Thymus (tissue), 11 donors: ENCODE measurements at regions not wholly inside any gene's neighbourhood (a gene's known extent, or its start where the extent isn't known, plus 50 kb on each side); places are given as distances from the start of the nearest gene placed in this dataset.

Experiments
- DNase-seq, 9 donors: peaks; one replicate each; pipeline ENCODE4 v3.0.0-alpha.2; 2013; ENCODE audit warnings: low spot score in 9 of 9, low read depth in 6 of 9, missing footprints in 1 of 9
- H3K27ac ChIP-seq, 2 donors: one replicate each; pipeline ENCODE4 v1.5.1; 2013; ENCODE audit warnings: control low read depth in 1 of 2, low read depth in 1 of 2, low read length in 1 of 2, mild to moderate bottlenecking in 1 of 2, moderate library complexity in 1 of 2
- H3K27me3 ChIP-seq, 2 donors: one replicate each; pipeline ENCODE4 v1.5.1; 2013; ENCODE audit warnings: low read length in 1 of 2; ENCODE audit not compliant: control insufficient read depth in 2 of 2, insufficient read depth in 1 of 2
- H3K36me3 ChIP-seq, 2 donors: one replicate each; pipeline ENCODE4 v1.5.1; 2013; ENCODE audit warnings: low read length in 1 of 2, mild to moderate bottlenecking in 1 of 2, moderate library complexity in 1 of 2; ENCODE audit not compliant: control insufficient read depth in 2 of 2, insufficient read depth in 2 of 2
- H3K4me1 ChIP-seq, 2 donors: one replicate each; pipeline ENCODE4 v1.5.1; 2013; ENCODE audit warnings: low read length in 2 of 2; ENCODE audit not compliant: control insufficient read depth in 2 of 2, insufficient read depth in 2 of 2
- H3K4me3 ChIP-seq, 2 donors: one replicate each; pipeline ENCODE4 v1.5.1; 2013; ENCODE audit warnings: low read length in 2 of 2, control low read depth in 1 of 2, mild to moderate bottlenecking in 1 of 2
- H3K9me3 ChIP-seq, 2 donors: one replicate each; pipeline ENCODE4 v1.5.1; 2013; ENCODE audit warnings: low read length in 1 of 2, mild to moderate bottlenecking in 1 of 2; ENCODE audit not compliant: control insufficient read depth in 2 of 2, insufficient read depth in 1 of 2
- WGBS: extraction: QIAGEN DNeasy Blood & Tissue Kit; methylation state at CpG from one replicate; pipeline ENCODE4 v1.1.7; 2013; 5-methylcytosine and 5-hydroxymethylcytosine counted together
- donor health status: healthy.

- no peak overlapping the region for H3K4me3 ChIP-seq
- no peak for DNase-seq
- 92% methylated on average over 3 of the region's 3 CpGs for WGBS
- H3K27me3 ChIP-seq, result no peaks in the 10 kb centered on the region
- no peaks in the 10 kb centered on the region for H3K36me3 ChIP-seq
- no peak overlapping the region for H3K27ac ChIP-seq
- no peaks in the 10 kb centered on the region for H3K4me1 ChIP-seq
- H3K9me3 ChIP-seq, result no peaks in the 10 kb centered on the region
Measured at GRCh38 chr3:152097770-152098169, 171.0 kb upstream of the MBNL1 start.

DNA sequence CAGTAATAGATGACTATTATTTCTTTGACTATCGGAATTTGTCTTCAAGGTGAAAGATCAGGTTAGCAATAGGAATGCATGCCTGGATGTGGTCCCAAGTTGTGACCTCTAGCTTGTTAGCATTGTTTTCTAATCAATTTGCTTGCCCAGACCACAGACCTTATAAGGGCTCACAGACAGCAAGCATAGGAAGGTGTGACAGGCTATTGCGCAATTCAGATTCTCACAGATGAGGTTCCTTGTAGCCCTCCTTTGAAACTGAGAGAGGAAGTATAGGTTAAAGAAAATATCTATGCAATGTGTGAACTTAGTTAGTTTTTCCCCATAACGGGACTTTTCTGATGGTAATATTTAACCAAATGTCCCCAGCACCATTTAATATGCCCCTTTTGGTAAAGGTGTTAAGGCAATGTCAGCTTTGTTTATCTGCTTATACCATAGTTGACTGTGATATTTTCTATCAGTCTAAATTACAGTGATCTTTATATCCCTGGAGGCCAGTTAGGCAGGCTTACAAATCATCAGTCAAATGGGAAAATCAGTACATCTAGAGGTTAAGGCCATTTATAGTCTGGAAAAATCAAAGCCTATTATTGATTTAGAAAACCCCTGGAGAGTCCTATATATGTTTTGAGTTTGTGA lies 168.1 kb upstream of the MBNL1 start:
- H3K27me3 ChIP-seq, result no peaks in the 10 kb centered on the region
- H3K4me3 ChIP-seq, result no peak overlapping the region
- H3K9me3 ChIP-seq, result no peaks in the 10 kb centered on the region
- WGBS, result 94% methylated on average over 3 of the region's 3 CpGs
- no peaks in the 10 kb centered on the region for H3K4me1 ChIP-seq
- no peak overlapping the region for H3K27ac ChIP-seq
- peak in 1 of 9 donors; percentile 7 for DNase-seq
- H3K36me3 ChIP-seq, result no peaks in the 10 kb centered on the region

GRCh38 chr3:152102410-152102809 lies 166.3 kb upstream of the MBNL1 start:
- H3K36me3 ChIP-seq, result no peaks in the 10 kb centered on the region
- no peaks in the 10 kb centered on the region for H3K27me3 ChIP-seq
- no peak overlapping the region for H3K27ac ChIP-seq
- no peaks in the 10 kb centered on the region for H3K4me1 ChIP-seq
- H3K9me3 ChIP-seq, result no peaks in the 10 kb centered on the region
- DNase-seq, result no peak
- no peak overlapping the region for H3K4me3 ChIP-seq
- 98% methylated on average over 7 of the region's 7 CpGs for WGBS

GRCh38 chr3:152103257-152103656 lies 165.5 kb upstream of the MBNL1 start:
- DNase-seq, result no peak
- H3K4me3 ChIP-seq, result no peak overlapping the region
- no peaks in the 10 kb centered on the region for H3K4me1 ChIP-seq
- H3K27me3 ChIP-seq, result no peaks in the 10 kb centered on the region
- 97% methylated on average over 1 of the region's 1 CpG for WGBS
- H3K27ac ChIP-seq, result no peak overlapping the region
- H3K9me3 ChIP-seq, result no peaks in the 10 kb centered on the region
- no peaks in the 10 kb centered on the region for H3K36me3 ChIP-seq

DNA sequence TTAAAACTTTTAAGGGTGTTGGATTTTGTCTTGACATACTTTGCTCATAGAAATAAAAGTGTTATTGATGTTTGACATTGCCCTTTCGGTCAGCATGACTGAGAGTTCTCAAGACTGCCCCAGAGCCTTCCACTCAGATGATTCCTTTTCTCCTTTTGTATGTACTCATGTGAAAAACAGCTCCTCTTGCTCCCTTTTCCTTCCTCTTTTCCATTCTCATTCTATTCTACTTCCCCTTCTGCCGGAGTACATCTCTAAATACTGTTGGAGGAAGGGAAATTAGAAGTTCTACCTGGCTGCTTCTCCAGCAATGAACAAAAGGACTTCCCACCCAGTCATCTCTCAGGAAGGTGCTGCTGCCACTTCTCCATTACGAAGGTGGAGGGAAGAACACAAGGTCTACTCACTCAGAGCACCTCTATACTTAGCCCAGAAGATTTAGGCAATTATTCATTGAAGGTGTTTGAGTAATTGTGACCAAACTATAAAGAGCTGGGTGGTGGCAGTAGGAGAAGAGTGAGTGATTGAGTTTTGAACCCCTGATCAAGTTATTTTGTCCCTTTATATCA lies 163.8 kb upstream of the MBNL1 start:
- no peaks in the 10 kb centered on the region for H3K36me3 ChIP-seq
- WGBS, result 61% methylated on average over 3 of the region's 3 CpGs
- H3K4me1 ChIP-seq, result no peaks in the 10 kb centered on the region
- H3K27me3 ChIP-seq, result no peaks in the 10 kb centered on the region
- H3K9me3 ChIP-seq, result no peaks in the 10 kb centered on the region
- H3K27ac ChIP-seq, result no peak overlapping the region
- no peak for DNase-seq
- no peak overlapping the region for H3K4me3 ChIP-seq

DNA sequence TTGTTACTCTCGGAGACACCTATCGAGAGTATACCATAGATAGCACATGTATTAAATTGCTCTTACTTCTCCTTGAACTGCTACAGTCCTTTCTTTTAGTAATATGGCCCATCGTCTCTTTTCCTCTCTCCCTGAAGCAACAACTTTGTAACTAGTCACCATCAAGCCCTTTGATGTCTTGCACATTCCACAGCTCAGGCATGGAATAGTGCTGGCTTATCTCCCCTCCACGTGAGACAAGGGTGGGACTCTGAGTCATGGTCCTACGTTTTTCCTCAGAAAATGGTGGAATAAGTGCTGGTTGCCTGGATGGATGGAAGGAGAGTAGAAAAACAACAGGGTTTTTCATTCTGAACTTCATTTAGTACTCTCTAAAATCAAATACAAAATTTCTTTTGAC lies 163.3 kb upstream of the MBNL1 start:
- 97% methylated on average over 5 of the region's 5 CpGs for WGBS
- no peak overlapping the region for H3K4me3 ChIP-seq
- H3K9me3 ChIP-seq, result no peaks in the 10 kb centered on the region
- no peaks in the 10 kb centered on the region for H3K27me3 ChIP-seq
- H3K27ac ChIP-seq, result no peak overlapping the region
- no peaks in the 10 kb centered on the region for H3K4me1 ChIP-seq
- no peak for DNase-seq
- H3K36me3 ChIP-seq, result no peaks in the 10 kb centered on the region

DNA sequence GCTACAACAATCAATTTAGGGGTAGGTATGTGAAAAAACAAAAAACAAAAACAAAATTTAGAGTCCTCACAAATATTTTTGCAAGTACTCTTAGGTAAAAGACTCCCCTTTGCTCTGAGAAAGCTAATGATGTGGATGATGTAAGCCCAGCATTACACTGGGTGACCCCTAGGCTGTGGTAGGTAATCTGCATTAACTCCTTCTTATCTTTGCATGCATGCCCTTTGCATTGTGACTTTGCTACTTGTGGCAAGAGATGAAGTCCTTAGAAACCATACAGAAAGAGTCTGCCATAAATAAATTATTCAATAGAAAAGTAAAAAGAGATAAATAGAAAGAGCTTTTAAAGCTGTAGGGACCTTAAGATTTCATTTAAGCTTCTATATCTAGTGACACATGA lies 159.7 kb upstream of the MBNL1 start:
- Histone ChIP-seq H3K4me1 (no peaks in the 10 kb centered on the region), H3K9me3 (no peaks in the 10 kb centered on the region), H3K4me3 (no peak overlapping the region), H3K27me3 (no peaks in the 10 kb centered on the region), H3K27ac (no peak overlapping the region), H3K36me3 (no peaks in the 10 kb centered on the region)
- no peak for DNase-seq

- 100% methylated on average over 1 of the region's 1 CpG for WGBS
- no peaks in the 10 kb centered on the region for H3K4me1 ChIP-seq
- no peaks in the 10 kb centered on the region for H3K27me3 ChIP-seq
- no peak overlapping the region for H3K27ac ChIP-seq
- H3K36me3 ChIP-seq, result no peaks in the 10 kb centered on the region
- no peak overlapping the region for H3K4me3 ChIP-seq
- H3K9me3 ChIP-seq, result no peaks in the 10 kb centered on the region
- no peak for DNase-seq
Measured at GRCh38 chr3:152113413-152113812, 155.3 kb upstream of the MBNL1 start.

DNA sequence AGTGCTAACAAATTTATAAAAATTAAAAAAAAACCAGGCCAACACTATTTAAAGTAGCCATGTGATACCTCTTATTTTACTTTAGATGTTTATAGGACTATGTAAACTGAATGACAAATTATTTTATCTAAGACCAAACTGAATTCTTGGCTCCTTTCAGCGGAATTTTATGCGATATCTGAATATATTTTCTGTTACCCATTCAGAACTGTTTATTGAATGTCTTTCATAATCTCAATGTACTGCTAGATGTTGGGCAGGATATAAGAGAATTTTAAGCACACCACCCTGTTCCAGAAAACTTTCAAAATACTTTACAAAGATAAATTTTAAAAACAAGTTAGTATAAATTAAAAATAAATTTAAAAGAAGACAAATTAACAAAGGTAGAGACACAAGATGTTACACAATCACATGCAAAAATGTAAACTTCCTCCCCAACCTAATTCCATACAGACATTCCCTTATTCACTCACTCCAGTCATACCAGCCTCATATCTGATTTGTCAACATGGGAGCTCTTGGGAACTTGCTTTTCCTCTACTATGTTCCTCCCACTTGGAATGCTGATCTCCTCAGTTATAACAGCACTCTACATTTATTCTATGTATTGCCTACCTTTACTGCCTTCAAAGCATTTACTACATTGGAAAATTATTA lies 154.6 kb upstream of the MBNL1 start:
- no peaks in the 10 kb centered on the region for H3K9me3 ChIP-seq
- DNase-seq, result no peak
- WGBS, result 98% methylated on average over 2 of the region's 2 CpGs
- no peaks in the 10 kb centered on the region for H3K4me1 ChIP-seq
- no peak overlapping the region for H3K27ac ChIP-seq
- no peaks in the 10 kb centered on the region for H3K36me3 ChIP-seq
- H3K27me3 ChIP-seq, result no peaks in the 10 kb centered on the region
- no peak overlapping the region for H3K4me3 ChIP-seq
